Neuronal stem cell (in vitro differentiated cells): ENCODE measurements at regions not wholly inside any gene's neighbourhood (a gene's known extent, or its start where the extent isn't known, plus 50 kb on each side); places are given as distances from the start of the nearest gene placed in this dataset.
"Not testable (repeated sequence)": the region's sequence is repeated elsewhere in the genome, so short reads cannot be mapped to it uniquely, and the experiment has no call there.

Source experiments
- DNase-seq: peaks from one replicate; pipeline ENCODE4 v3.0.0-alpha.2; 2013; ENCODE audit warnings: low spot score
- H2AFZ ChIP-seq: one replicate; pipeline ENCODE4 v1.6.1; 2013; ENCODE audit warnings: mild to moderate bottlenecking, low read length, inconsistent platforms
- H2AK5ac ChIP-seq: 2 replicates; pipeline ENCODE4 v1.6.1; 2013; ENCODE audit warnings: low read depth, mild to moderate bottlenecking, inconsistent platforms, low read length, moderate library complexity, mixed read lengths
- H2BK120ac ChIP-seq: 2 replicates; pipeline ENCODE4 v1.6.1; 2013; ENCODE audit warnings: low read depth, mild to moderate bottlenecking, inconsistent platforms, low read length, moderate library complexity, mixed read lengths
- H2BK12ac ChIP-seq: one replicate; pipeline ENCODE4 v1.6.1; 2013; ENCODE audit warnings: low read length, inconsistent platforms
- H2BK15ac ChIP-seq: 2 replicates; pipeline ENCODE4 v1.6.1; 2013; ENCODE audit warnings: mild to moderate bottlenecking, low read length, inconsistent platforms, mixed read lengths
- H2BK5ac ChIP-seq: one replicate; pipeline ENCODE4 v1.6.1; 2013; ENCODE audit warnings: inconsistent platforms, mild to moderate bottlenecking, low read length, moderate library complexity
- H3K14ac ChIP-seq: one replicate; pipeline ENCODE4 v1.6.1; 2013; ENCODE audit warnings: low read length, inconsistent platforms
- H3K18ac ChIP-seq: 2 replicates; pipeline ENCODE4 v1.6.1; 2013; ENCODE audit warnings: low read length, inconsistent platforms
- H3K23ac ChIP-seq: 2 replicates; pipeline ENCODE4 v1.6.1; 2013; ENCODE audit warnings: low read depth, mild to moderate bottlenecking, mixed read lengths, low read length, inconsistent platforms; ENCODE audit not compliant: poor library complexity
- H3K27ac ChIP-seq: replicated peaks from 3 replicates; pipeline ENCODE4 v1.5.1; 2013; ENCODE audit warnings: low read length, inconsistent platforms
- H3K27me3 ChIP-seq, 3 experiments: 2 replicates each; pipeline ENCODE4 v1.6.1; 2013; ENCODE audit warnings: low read length in 3 of 3, mild to moderate bottlenecking in 2 of 3, inconsistent platforms in 1 of 3, low read depth in 1 of 3, mixed read lengths in 1 of 3, moderate library complexity in 1 of 3; ENCODE audit not compliant: control insufficient read depth in 3 of 3, insufficient read depth in 3 of 3
- H3K36me3 ChIP-seq, 2 donors: replicated peaks in 1 of 2; 2 replicates each; pipeline ENCODE4 v1.6.1; 2013; ENCODE audit warnings: low read length in 2 of 2; ENCODE audit not compliant: control insufficient read depth in 2 of 2, insufficient read depth in 2 of 2
- H3K4ac ChIP-seq: 2 replicates; pipeline ENCODE4 v1.6.1; 2013; ENCODE audit warnings: inconsistent platforms, mild to moderate bottlenecking, low read length, moderate library complexity
- H3K4me1 ChIP-seq, 2 donors: 1 replicate in 1 of 2; 2 replicates in 1 of 2; pipeline ENCODE4 v1.6.1; 2013; ENCODE audit warnings: low read length in 2 of 2, low read depth in 1 of 2; ENCODE audit not compliant: control insufficient read depth in 2 of 2, insufficient read depth in 1 of 2
- H3K4me2 ChIP-seq: one replicate; pipeline ENCODE4 v1.6.1; 2013; ENCODE audit warnings: mild to moderate bottlenecking, low read length, inconsistent platforms; ENCODE audit not compliant: insufficient read depth, poor library complexity, severe bottlenecking
- H3K4me3 ChIP-seq, 2 donors: 2 replicates each; pipeline ENCODE4 v1.5.1; 2013; ENCODE audit warnings: low read length in 2 of 2, mild to moderate bottlenecking in 2 of 2, inconsistent platforms in 1 of 2, moderate library complexity in 1 of 2
- H3K79me1 ChIP-seq: one replicate; pipeline ENCODE4 v1.6.1; 2013; ENCODE audit warnings: low read depth, mild to moderate bottlenecking, inconsistent platforms, low read length, moderate library complexity
- H3K9ac ChIP-seq: one replicate; pipeline ENCODE4 v1.6.1; 2013; ENCODE audit warnings: mild to moderate bottlenecking, low read depth, low read length, inconsistent platforms; ENCODE audit not compliant: poor library complexity
- H3K9me3 ChIP-seq, 2 donors: replicated peaks in 1 of 2; 2 replicates each; pipeline versions ENCODE3 to v1.6.1; 2013; ENCODE audit warnings: low read length in 2 of 2, mild to moderate bottlenecking in 2 of 2, inconsistent platforms in 1 of 2, low read depth in 1 of 2, mixed read lengths in 1 of 2, moderate library complexity in 1 of 2; ENCODE audit not compliant: control insufficient read depth in 2 of 2, insufficient read depth in 1 of 2
- H4K8ac ChIP-seq: one replicate; pipeline ENCODE4 v1.6.1; 2013; ENCODE audit warnings: low read depth, mild to moderate bottlenecking, inconsistent platforms, low read length, moderate library complexity
- H4K91ac ChIP-seq: one replicate; pipeline ENCODE4 v1.6.1; 2013; ENCODE audit warnings: low read length, low read depth, mild to moderate bottlenecking, inconsistent platforms; ENCODE audit not compliant: poor library complexity
- whole genome bisulfite sequencing, 2 donors: extraction: QIAGEN DNeasy Blood & Tissue Kit; methylation state at CpG; one replicate each; pipeline ENCODE4 v1.1.7; 2013; ENCODE audit warnings: missing lambda C conversion rate in 2 of 2, mixed read lengths in 1 of 2; ENCODE audit not compliant: insufficient read length in 2 of 2, insufficient replicate concordance in 1 of 2; ENCODE audit errors: extremely low coverage in 2 of 2; 5-methylcytosine and 5-hydroxymethylcytosine counted together

DNA sequence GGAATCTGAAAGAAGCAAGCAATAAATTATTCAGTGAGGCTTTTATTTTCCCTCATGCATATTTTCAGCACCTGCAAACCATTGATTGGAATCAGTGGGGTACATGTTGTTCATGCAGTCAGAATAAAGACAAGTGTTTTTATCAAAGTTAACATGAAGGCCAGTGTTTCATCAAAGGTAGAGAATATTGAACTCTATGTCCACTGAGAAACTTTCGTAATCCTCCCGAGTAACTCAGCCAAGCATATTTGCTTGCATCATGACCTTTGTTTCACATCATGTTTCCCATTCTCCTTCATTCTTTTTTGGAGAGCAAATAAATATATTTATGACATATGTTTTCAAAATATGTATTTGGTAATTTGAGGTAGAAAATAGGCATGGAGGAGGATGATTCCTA lies 663.1 kb downstream of the SH2D4B start:
- Histone ChIP-seq H2BK5ac (no peak overlapping the region), H3K9ac (no peak overlapping the region), H3K36me3 (no peaks in the 10 kb centered on the region), H4K91ac (no peak overlapping the region), H3K4me1 (no peaks in the 10 kb centered on the region), H3K4ac (no peak overlapping the region), H3K18ac (no peak overlapping the region), H2BK12ac (no peak overlapping the region), H3K23ac (no peak overlapping the region), H3K79me1 (no peaks in the 10 kb centered on the region), H2AFZ (no peak overlapping the region), H2BK120ac (no peak overlapping the region), H2BK15ac (no peak overlapping the region), H3K4me3 (no peak overlapping the region), H4K8ac (no peak overlapping the region), H3K4me2 (no peak overlapping the region), H3K9me3 (no peaks in the 10 kb centered on the region), H3K14ac (no peak overlapping the region), H3K27me3 (no peaks in the 10 kb centered on the region), H3K27ac (no peak overlapping the region), H2AK5ac (no peak overlapping the region)
- no peak for DNase-seq
- WGBS, 2 donors = no CpG with 5 or more reads among the region's 2 CpGs

GRCh38 chr10:81207359-81207758 lies 667.6 kb upstream of the NRG3 start:
- not testable (repeated sequence) for H4K8ac ChIP-seq, H3K79me1 ChIP-seq, H3K4me3 ChIP-seq, H2BK5ac ChIP-seq, H4K91ac ChIP-seq, H3K4ac ChIP-seq, H3K36me3 ChIP-seq, H2AK5ac ChIP-seq, H3K9me3 ChIP-seq, H2BK15ac ChIP-seq, H3K9ac ChIP-seq, H2BK120ac ChIP-seq, DNase-seq, H3K27me3 ChIP-seq, H3K23ac ChIP-seq, H3K14ac ChIP-seq, H2BK12ac ChIP-seq, H2AFZ ChIP-seq, H3K27ac ChIP-seq, H3K18ac ChIP-seq, H3K4me2 ChIP-seq, H3K4me1 ChIP-seq
- no CpG with 5 or more reads among the region's 5 CpGs for WGBS, 2 donors

DNA sequence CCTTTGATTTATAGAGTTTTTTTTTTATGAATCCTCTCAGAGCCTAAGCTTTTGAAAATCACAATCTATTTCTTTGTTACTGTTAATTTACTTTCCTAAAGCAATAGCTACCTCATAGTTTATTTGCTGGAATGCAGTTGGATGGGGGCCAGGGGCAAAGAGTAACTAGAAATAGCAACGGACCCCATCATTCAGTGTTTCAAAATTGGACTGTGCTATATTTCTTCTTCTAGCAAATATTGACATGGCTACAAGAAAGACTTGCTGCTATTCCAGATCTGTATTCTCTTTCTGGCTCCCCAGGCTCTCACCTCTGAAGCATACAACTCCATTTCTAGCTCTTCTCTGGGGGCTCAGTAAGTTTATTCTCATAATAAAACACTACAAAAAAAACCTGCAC lies 661.6 kb upstream of the NRG3 start:
- H4K91ac ChIP-seq = no peak overlapping the region
- no peak for DNase-seq
- no peak overlapping the region for H3K23ac ChIP-seq
- H3K9ac ChIP-seq = no peak overlapping the region
- H3K4ac ChIP-seq = no peak overlapping the region
- no peak overlapping the region for H2BK12ac ChIP-seq
- H3K27ac ChIP-seq = no peak overlapping the region
- H2AK5ac ChIP-seq = no peak overlapping the region
- H3K4me2 ChIP-seq = no peak overlapping the region
- H2AFZ ChIP-seq = no peak overlapping the region
- no peak overlapping the region for H3K18ac ChIP-seq
- H3K27me3 ChIP-seq = no peaks in the 10 kb centered on the region
- no peak overlapping the region for H2BK15ac ChIP-seq
- no peaks in the 10 kb centered on the region for H3K79me1 ChIP-seq
- H3K4me1 ChIP-seq = peaks cover 0 to 2% of the 10 kb centered on the region in 2 donors
- H2BK5ac ChIP-seq = no peak overlapping the region
- no CpG with 5 or more reads among the region's 1 CpG for WGBS, 2 donors
- H3K4me3 ChIP-seq = no peak overlapping the region
- no peak overlapping the region for H2BK120ac ChIP-seq
- no peak overlapping the region for H4K8ac ChIP-seq
- H3K14ac ChIP-seq = no peak overlapping the region
- no peaks in the 10 kb centered on the region for H3K36me3 ChIP-seq
- no peaks in the 10 kb centered on the region for H3K9me3 ChIP-seq

DNA sequence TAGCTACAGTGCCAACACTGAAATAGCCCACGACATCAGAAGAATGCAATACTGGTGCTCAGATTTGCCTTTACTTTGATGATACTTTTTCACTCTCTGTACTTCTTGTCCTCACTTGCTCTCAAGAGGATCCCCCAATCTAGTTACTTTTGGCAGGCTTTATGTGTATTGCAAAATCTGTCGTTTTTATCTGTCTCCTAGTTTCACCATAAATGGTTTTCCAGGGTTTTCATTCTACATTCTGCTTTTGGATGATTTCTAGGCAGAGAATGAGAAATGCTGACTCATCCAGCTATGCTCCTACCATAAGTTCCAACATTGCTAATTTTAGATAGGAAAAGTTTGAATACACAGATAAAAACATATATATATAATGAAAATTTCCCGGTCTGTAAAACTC lies 659.5 kb upstream of the NRG3 start:
- H4K91ac ChIP-seq = no peak overlapping the region
- H2BK120ac ChIP-seq = no peak overlapping the region
- H3K14ac ChIP-seq = no peak overlapping the region
- H4K8ac ChIP-seq = no peak overlapping the region
- H3K79me1 ChIP-seq = no peaks in the 10 kb centered on the region
- no peak overlapping the region for H2AK5ac ChIP-seq
- H3K36me3 ChIP-seq = no peaks in the 10 kb centered on the region
- H3K4ac ChIP-seq = no peak overlapping the region
- H2BK12ac ChIP-seq = no peak overlapping the region
- no peak overlapping the region for H2AFZ ChIP-seq
- H3K4me1 ChIP-seq = peaks cover 0 to 2% of the 10 kb centered on the region in 2 donors
- no peaks in the 10 kb centered on the region for H3K27me3 ChIP-seq
- no peak overlapping the region for H3K4me3 ChIP-seq
- no peak overlapping the region for H3K27ac ChIP-seq
- no peaks in the 10 kb centered on the region for H3K9me3 ChIP-seq
- no peak overlapping the region for H2BK5ac ChIP-seq
- no CpG with 5 or more reads among the region's 3 CpGs for WGBS, 2 donors
- no peak overlapping the region for H2BK15ac ChIP-seq
- no peak overlapping the region for H3K23ac ChIP-seq
- H3K9ac ChIP-seq = no peak overlapping the region
- H3K4me2 ChIP-seq = no peak overlapping the region
- no peak for DNase-seq
- no peak overlapping the region for H3K18ac ChIP-seq
